GM12878 (cell line): ENCODE measurements at regions not wholly inside any gene's neighbourhood (a gene's known extent, or its start where the extent isn't known, plus 50 kb on each side); places are given as distances from the start of the nearest gene placed in this dataset.

Experiments
- ATAC-seq: fragments of 200-7000 bp; cut with Tn5 transposase; 3 replicates; pipeline ENCODE4 v1.9.1; 2020; ENCODE audit warnings: mild to moderate bottlenecking, moderate library complexity
- BruUV-seq: library from RNA; stranded (reverse); fragments of 400-500 nt; replicated peaks from 2 replicates; lab custom pipeline; 2021; lab: Mats Ljungman, UMichigan
- CTCF ChIA-PET: fragments of 300-600 bp; sonication (Branson Sonifier 250); formaldehyde crosslinking; extraction: SDS; loops from one replicate; lab custom pipeline; 2021; ENCODE audit warnings: inconsistent platforms; lab: Yijun Ruan, JAX
- POLR2A ChIA-PET: fragments of 350-600 bp; formaldehyde crosslinking; extraction: SDS; loops from one replicate; lab custom pipeline; 2021; ENCODE audit warnings: inconsistent platforms; lab: Charles Lee
- RAD21 ChIA-PET: fragments of 300-600 bp; sonication (Branson Sonifier 250); formaldehyde crosslinking; loops from one replicate; lab custom pipeline; 2023; ENCODE audit warnings: antibody characterized with exemption; ENCODE audit not compliant: unreplicated experiment; lab: Charles Lee
- SMC1A ChIA-PET: fragments of 300-600 bp; sonication (Branson Sonifier 250); formaldehyde crosslinking; loops from one replicate; lab custom pipeline; 2023; ENCODE audit not compliant: unreplicated experiment, uncharacterized antibody; lab: Charles Lee
- DNase-seq: peaks from one replicate; pipeline ENCODE4 v3.0.0-alpha.2; 2011; ENCODE audit warnings: low read depth, low spot score
- FAIRE-seq: peaks from 3 replicates; lab custom pipeline; 2011; peaks lifted over from hg19 to GRCh38; lab: Jason Lieb, UNC
- H2AFZ ChIP-seq: 2 replicates; pipeline ENCODE4 v1.6.0; 2011; ENCODE audit warnings: low read depth, low read length, control low read depth; ENCODE audit not compliant: control insufficient read depth
- H3K27ac ChIP-seq: 2 replicates; pipeline ENCODE4 v1.5.1; 2011; ENCODE audit warnings: control low read depth; ENCODE audit not compliant: control insufficient read depth, insufficient read depth
- H3K27me3 ChIP-seq, 2 experiments: replicated peaks in 1 of 2; 2 replicates each; pipeline versions ENCODE4 v1.6.0 to v1.6.1; 2011; ENCODE audit warnings: low read length in 1 of 2; ENCODE audit not compliant: control insufficient read depth in 2 of 2, insufficient read depth in 2 of 2
- H3K36me3 ChIP-seq, 2 experiments: 2 replicates each; pipeline ENCODE4 v1.5.1; 2011; ENCODE audit warnings: low read length in 1 of 2; ENCODE audit not compliant: control insufficient read depth in 2 of 2, insufficient read depth in 2 of 2
- H3K4me1 ChIP-seq: 2 replicates; pipeline ENCODE4 v1.6.1; 2011; ENCODE audit warnings: mild to moderate bottlenecking, low read length, moderate library complexity, mixed read lengths; ENCODE audit not compliant: control insufficient read depth, insufficient read depth
- H3K4me2 ChIP-seq: 2 replicates; pipeline ENCODE4 v1.6.0; 2011; ENCODE audit warnings: control low read depth; ENCODE audit not compliant: control insufficient read depth, insufficient read depth
- H3K4me3 ChIP-seq: fragments of 200-600 bp; sonication (generic); 2 replicates; pipeline ENCODE4 v1.5.1; 2016
- H3K79me2 ChIP-seq: 2 replicates; pipeline ENCODE4 v1.6.0; 2011; ENCODE audit warnings: low read length; ENCODE audit not compliant: control insufficient read depth, insufficient read depth
- H3K9ac ChIP-seq: 2 replicates; pipeline ENCODE4 v1.8.0; 2011; ENCODE audit warnings: low read length, control low read depth, mixed read lengths; ENCODE audit not compliant: control insufficient read depth, insufficient read depth
- H3K9me3 ChIP-seq: replicated peaks from 3 replicates; pipeline ENCODE4 v1.5.1; 2011; ENCODE audit warnings: mild to moderate bottlenecking, low read length; ENCODE audit not compliant: control insufficient read depth, insufficient read depth
- H4K20me1 ChIP-seq: 2 replicates; pipeline ENCODE4 v1.6.0; 2011; ENCODE audit not compliant: control insufficient read depth, insufficient read depth
- JUND ChIP-seq: IDR thresholded peaks from 2 replicates; pipeline ENCODE4 v1.6.1; 2012; ENCODE audit warnings: low read depth, mild to moderate bottlenecking, low read length, improper control_type of control experiment, moderate library complexity
- MAX ChIP-seq: IDR thresholded peaks from 2 replicates; pipeline ENCODE4 v1.6.1; 2012; ENCODE audit warnings: low read depth, low read length, improper control_type of control experiment
- MTA2 ChIP-seq: fragments of 450-650 bp; IDR thresholded peaks from 2 replicates; pipeline ENCODE4 v1.6.1; 2016; ENCODE audit warnings: low read depth, mild to moderate bottlenecking, moderate library complexity
- WGBS: methylation state at CpG from one replicate; pipeline ENCODE4 v1.1.6; 2016; ENCODE audit warnings: low lambda C conversion rate; ENCODE audit not compliant: insufficient replicate concordance, insufficient coverage; ENCODE audit errors: missing lambda C conversion rate; 5-methylcytosine and 5-hydroxymethylcytosine counted together
- in situ Hi-C: fragments of 300-500 bp; cut with MboI; formaldehyde crosslinking; loops from 9 replicates; pipeline ENCODE4 v1.14.3; 2018; ENCODE audit warnings: mixed read lengths
- intact Hi-C: fragments of 100-400 bp; cut with micrococcal nuclease; formaldehyde crosslinking; loops from one replicate; pipeline ENCODE4 v1.14.2; 2022; ENCODE audit not compliant: unreplicated experiment

GRCh38 chr22:47439643-47440265 is 677.3 kb downstream of the TBC1D22A start:
- SMC1A ChIA-PET, result no interaction called here
- Histone ChIP-seq H3K4me2 (no peak overlapping the region), H3K9me3 (no peaks in the 10 kb centered on the region; the same call in 2 of the 3 replicates), H3K36me3 (no peaks in the 10 kb centered on the region), H2AFZ (no peak overlapping the region), H3K79me2 (no peaks in the 10 kb centered on the region), H4K20me1 (no peaks in the 10 kb centered on the region), H3K27ac (no peak overlapping the region), H3K27me3 (no peaks in the 10 kb centered on the region), H3K4me3 (no peak overlapping the region), H3K9ac (no peak overlapping the region), H3K4me1 (no peaks in the 10 kb centered on the region)
- POLR2A ChIA-PET, result no interaction called here
- DNase-seq, result no peak
- FAIRE-seq, result no peak
- BruUV-seq, result no TSS peak
- TF ChIP-seq MAX, result no peak
- ATAC-seq, result no peak
- RAD21 ChIA-PET, result no interaction called here
- CTCF ChIA-PET, result no interaction called here
- in situ Hi-C loops (no loop called here), intact Hi-C loops (no loop called here)
- WGBS, result 57% methylated on average over 17 of the region's 17 CpGs

- SMC1A ChIA-PET, result no interaction called here
- TF ChIP-seq MTA2, result no peak
- no peak for TF ChIP-seq JUND
- in situ Hi-C loops, result no loop called here
These were observed 675.2 kb downstream of the TBC1D22A start for GRCh38 chr22:47437636-47438035.

More at GRCh38 chr22:47437636-47438035, 675.2 kb downstream of the TBC1D22A start:
- no peak for DNase-seq
- Histone ChIP-seq H3K9me3 (no peaks in the 10 kb centered on the region; the same call in 2 of the 3 replicates), H4K20me1 (no peaks in the 10 kb centered on the region), H3K79me2 (no peaks in the 10 kb centered on the region), H3K4me2 (no peak overlapping the region), H2AFZ (no peak overlapping the region), H3K9ac (no peak overlapping the region), H3K36me3 (no peaks in the 10 kb centered on the region), H3K27ac (no peak overlapping the region), H3K27me3 (no peaks in the 10 kb centered on the region), H3K4me3 (no peak overlapping the region), H3K4me1 (no peaks in the 10 kb centered on the region)
- RAD21 ChIA-PET, result no interaction called here
- no TSS peak for BruUV-seq
- intact Hi-C loops, result no loop called here
- 5% methylated on average over 3 of the region's 3 CpGs for WGBS
- POLR2A ChIA-PET, result no interaction called here
- CTCF ChIA-PET, result interaction anchor here (1.1 kb wide), 1 partner anchor 78 kb away, joined by 3 read pairs; no protein-coding TSS in a partner anchor
- FAIRE-seq, result no peak
- ATAC-seq, result no peak
